ENCODE measurements at regions not wholly inside any gene's neighbourhood (a gene's known extent, or its start where the extent isn't known, plus 50 kb on each side); places are given as distances from the start of the nearest gene placed in this dataset.

DNA sequence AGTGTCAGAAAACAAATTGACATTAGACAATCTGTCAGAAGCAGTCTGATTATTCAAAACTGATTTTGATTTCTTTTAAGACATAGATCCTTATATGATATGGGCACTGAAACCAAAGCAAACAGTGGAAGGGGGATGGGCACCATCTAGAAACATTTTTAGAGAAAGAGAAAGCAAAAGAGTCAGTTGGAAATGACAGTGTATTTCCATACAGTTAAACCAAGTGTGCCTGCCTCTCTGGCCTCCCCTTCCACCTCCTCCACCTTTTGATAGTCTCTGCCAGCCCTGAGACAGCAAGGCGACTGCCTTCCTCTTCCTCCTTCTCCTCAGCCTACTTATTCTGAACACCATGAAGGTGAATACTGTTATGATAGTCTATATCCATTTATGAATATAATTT, 949.7 kb downstream of the AMY1C start:
- H3K36me3 Mint-ChIP-seq (ENCODE audit: insufficient read depth): no peaks in the 10 kb centered on the region
- TF ChIP-seq, protein P1, sequence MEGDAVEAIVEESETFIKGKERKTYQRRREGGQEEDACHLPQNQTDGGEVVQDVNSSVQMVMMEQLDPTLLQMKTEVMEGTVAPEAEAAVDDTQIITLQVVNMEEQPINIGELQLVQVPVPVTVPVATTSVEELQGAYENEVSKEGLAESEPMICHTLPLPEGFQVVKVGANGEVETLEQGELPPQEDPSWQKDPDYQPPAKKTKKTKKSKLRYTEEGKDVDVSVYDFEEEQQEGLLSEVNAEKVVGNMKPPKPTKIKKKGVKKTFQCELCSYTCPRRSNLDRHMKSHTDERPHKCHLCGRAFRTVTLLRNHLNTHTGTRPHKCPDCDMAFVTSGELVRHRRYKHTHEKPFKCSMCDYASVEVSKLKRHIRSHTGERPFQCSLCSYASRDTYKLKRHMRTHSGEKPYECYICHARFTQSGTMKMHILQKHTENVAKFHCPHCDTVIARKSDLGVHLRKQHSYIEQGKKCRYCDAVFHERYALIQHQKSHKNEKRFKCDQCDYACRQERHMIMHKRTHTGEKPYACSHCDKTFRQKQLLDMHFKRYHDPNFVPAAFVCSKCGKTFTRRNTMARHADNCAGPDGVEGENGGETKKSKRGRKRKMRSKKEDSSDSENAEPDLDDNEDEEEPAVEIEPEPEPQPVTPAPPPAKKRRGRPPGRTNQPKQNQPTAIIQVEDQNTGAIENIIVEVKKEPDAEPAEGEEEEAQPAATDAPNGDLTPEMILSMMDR (IDR thresholded peaks at IDR 0.05; ENCODE audit: unreplicated experiment): no peak
- H3K4me3 Mint-ChIP-seq (ENCODE audit: low read depth): no peak overlapping the region
- no peak overlapping the region for H3K27ac Mint-ChIP-seq
- H3K4me1 Mint-ChIP-seq (ENCODE audit: low read depth): no peaks in the 10 kb centered on the region
- no peak for DNase-seq (ENCODE audit: low spot score, unreplicated experiment)
- H3K27me3 Mint-ChIP-seq: no peaks in the 10 kb centered on the region
- H3K9me3 Mint-ChIP-seq (ENCODE audit: low read depth): peaks cover 4% of the 10 kb centered on the region

DNA sequence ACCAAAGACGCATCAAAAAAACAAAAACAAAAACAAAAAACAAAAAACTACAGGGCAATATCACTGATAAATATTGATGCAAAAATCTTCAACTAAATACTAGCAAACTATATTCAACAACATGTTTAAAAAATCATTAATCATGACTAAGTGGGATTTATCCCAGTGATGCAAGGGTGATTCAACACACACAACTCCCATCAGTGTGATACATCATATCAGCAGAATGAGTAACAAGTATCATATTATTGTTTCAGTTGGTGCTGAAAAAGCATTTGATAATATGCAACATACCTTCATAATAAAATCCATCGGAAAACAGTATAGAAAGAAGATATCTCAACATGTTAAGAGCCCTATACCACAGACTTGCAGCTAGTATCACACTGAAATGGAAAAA, 953.0 kb downstream of the AMY1C start:
- Mint-ChIP-seq H3K27me3 (no peaks in the 10 kb centered on the region), H3K27ac (no peak overlapping the region), H3K4me3 (ENCODE audit: low read depth) (no peak overlapping the region), H3K4me1 (ENCODE audit: low read depth) (no peaks in the 10 kb centered on the region), H3K9me3 (ENCODE audit: low read depth) (no peaks in the 10 kb centered on the region), H3K36me3 (ENCODE audit: insufficient read depth) (no peaks in the 10 kb centered on the region)
- TF ChIP-seq, protein P1 (IDR thresholded peaks at IDR 0.05; ENCODE audit: unreplicated experiment): no peak
- DNase-seq (ENCODE audit: low spot score, unreplicated experiment): no peak

DNA sequence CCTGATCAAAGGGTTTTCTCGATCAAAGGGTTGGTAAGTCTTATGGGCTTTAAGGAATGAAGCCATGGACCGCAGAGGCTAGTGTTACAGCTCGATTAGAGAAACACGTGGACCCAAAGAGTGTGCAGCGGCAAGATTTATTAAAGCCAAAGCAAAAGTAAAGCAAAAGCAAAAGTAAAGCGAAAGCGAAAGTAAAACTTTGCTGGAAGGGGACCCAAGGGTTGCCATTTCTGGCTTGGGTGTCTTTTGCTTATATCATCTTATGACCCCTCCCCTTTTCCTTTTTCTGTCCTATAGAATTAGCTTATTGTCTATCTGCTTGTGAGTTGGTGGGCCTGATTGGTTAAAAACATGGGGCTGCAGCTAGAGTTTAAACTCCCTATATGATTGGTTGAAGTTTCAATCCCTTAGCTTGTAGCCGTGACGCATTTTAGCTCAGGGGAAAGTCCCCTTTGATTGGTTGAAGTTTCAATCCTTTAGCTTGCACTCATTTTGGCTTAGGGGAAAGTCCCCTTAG, 957.0 kb downstream of the AMY1C start:
- Mint-ChIP-seq H3K9me3 (ENCODE audit: low read depth) (no peaks in the 10 kb centered on the region), H3K27ac (no peak overlapping the region), H3K36me3 (ENCODE audit: insufficient read depth) (no peaks in the 10 kb centered on the region), H3K4me1 (ENCODE audit: low read depth) (no peaks in the 10 kb centered on the region), H3K27me3 (no peaks in the 10 kb centered on the region), H3K4me3 (ENCODE audit: low read depth) (no peak overlapping the region)
- no peak for DNase-seq (ENCODE audit: low spot score, unreplicated experiment)
- TF ChIP-seq, protein P1 (IDR thresholded peaks at IDR 0.05; ENCODE audit: unreplicated experiment): no peak

DNA sequence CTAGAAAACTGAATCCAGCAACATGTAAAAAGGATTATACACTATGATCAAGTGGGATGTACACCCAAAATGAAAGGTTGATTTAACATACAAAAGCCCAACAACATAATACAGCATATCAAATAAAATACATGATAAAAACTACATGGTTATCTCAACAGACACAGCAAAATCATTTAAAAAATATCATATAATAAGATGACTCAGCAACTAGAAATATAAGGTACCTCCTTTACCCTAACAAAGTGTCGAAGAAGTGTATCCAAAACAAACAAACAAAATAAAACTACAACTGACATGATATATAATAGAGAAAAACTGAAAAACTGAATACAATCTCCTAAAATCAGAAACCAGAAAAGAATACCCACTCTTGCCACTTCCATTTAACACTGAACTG, 969.1 kb downstream of the AMY1C start:
- Mint-ChIP-seq H3K36me3 (ENCODE audit: insufficient read depth) (no peaks in the 10 kb centered on the region), H3K27ac (no peak overlapping the region), H3K9me3 (ENCODE audit: low read depth) (no peaks in the 10 kb centered on the region), H3K4me3 (ENCODE audit: low read depth) (no peak overlapping the region), H3K27me3 (no peaks in the 10 kb centered on the region), H3K4me1 (ENCODE audit: low read depth) (no peaks in the 10 kb centered on the region)
- TF ChIP-seq, protein P1 (IDR thresholded peaks at IDR 0.05; ENCODE audit: unreplicated experiment): no peak
- no peak for DNase-seq (ENCODE audit: low spot score, unreplicated experiment)

DNA sequence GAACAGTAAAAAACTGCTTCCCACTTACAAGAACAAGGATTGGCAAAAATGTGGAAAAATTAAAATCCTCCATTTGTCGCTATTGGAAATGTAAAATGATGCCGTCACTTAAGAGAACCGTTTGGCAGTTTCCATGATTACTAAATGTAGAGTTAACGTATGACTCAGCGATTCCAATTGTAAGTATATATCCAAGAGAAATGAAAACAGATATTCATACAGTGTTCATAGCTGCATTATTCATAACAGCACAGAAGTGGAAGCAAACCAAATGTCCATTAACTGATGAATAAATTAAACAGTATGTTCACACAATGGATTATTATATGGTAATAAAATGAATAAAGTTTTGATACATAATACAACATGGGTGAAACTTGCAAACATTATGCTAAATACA, 971.0 kb downstream of the AMY1C start:
- Mint-ChIP-seq H3K9me3 (ENCODE audit: low read depth) (peaks cover 9% of the 10 kb centered on the region), H3K27me3 (no peaks in the 10 kb centered on the region), H3K27ac (no peak overlapping the region), H3K4me1 (ENCODE audit: low read depth) (no peaks in the 10 kb centered on the region), H3K36me3 (ENCODE audit: insufficient read depth) (no peaks in the 10 kb centered on the region), H3K4me3 (ENCODE audit: low read depth) (no peak overlapping the region)
- no peak for DNase-seq (ENCODE audit: low spot score, unreplicated experiment)
- TF ChIP-seq, protein P1 (IDR thresholded peaks at IDR 0.05; ENCODE audit: unreplicated experiment): no peak

Data from progenitor cell of endocrine pancreas (in vitro differentiated cells).